Liver (tissue), 3 donors: ENCODE measurements at regions not wholly inside any gene's neighbourhood (a gene's known extent, or its start where the extent isn't known, plus 50 kb on each side); places are given as distances from the start of the nearest gene placed in this dataset.

ENCODE experiments used
- FOXA1 ChIP-seq: IDR thresholded peaks from 2 replicates; pipeline ENCODE4 v1.6.1; 2016; ENCODE audit warnings: antibody characterized with exemption
- GABPA ChIP-seq, 2 donors: IDR thresholded peaks in 1 of 2; conservative IDR thresholded peaks in 1 of 2; 2 replicates each; pipeline ENCODE4 v1.6.1; 2016; ENCODE audit warnings: antibody characterized with exemption in 2 of 2, mild to moderate bottlenecking in 1 of 2, moderate library complexity in 1 of 2
- NR2F2 ChIP-seq: IDR thresholded peaks from 2 replicates; pipeline ENCODE4 v1.6.1; 2016; ENCODE audit warnings: antibody characterized with exemption
- RAD21 ChIP-seq, 2 donors: IDR thresholded peaks; 2 replicates each; pipeline ENCODE4 v1.6.1; 2016; ENCODE audit warnings: antibody characterized with exemption in 2 of 2, mild to moderate bottlenecking in 2 of 2
- TAF1 ChIP-seq: conservative IDR thresholded peaks from 2 replicates; pipeline ENCODE4 v1.6.1; 2016; ENCODE audit warnings: antibody characterized with exemption, mild to moderate bottlenecking
- YY1 ChIP-seq: IDR thresholded peaks from 2 replicates; pipeline ENCODE4 v1.6.1; 2016; ENCODE audit warnings: antibody characterized with exemption, mild to moderate bottlenecking
- TF ChIP-seq, protein P1 (sequence below): fragments of 150-350 bp; IDR thresholded peaks from 2 replicates; pipeline ENCODE4 v1.5.1; 2017; ENCODE audit warnings: improper control_type of control experiment, low read depth, low read length; ENCODE audit not compliant: missing input control
- TF ChIP-seq, protein P2 (sequence below): IDR thresholded peaks from 2 replicates; pipeline ENCODE4 v1.6.1; 2016; ENCODE audit warnings: antibody characterized with exemption
- TF ChIP-seq, protein P3 (sequence below): IDR thresholded peaks from 2 replicates; pipeline ENCODE4 v1.6.1; 2016; ENCODE audit warnings: antibody characterized with exemption
- TF ChIP-seq, protein P4 (sequence below): IDR thresholded peaks from 2 replicates; pipeline ENCODE4 v1.6.1; 2016; ENCODE audit warnings: antibody characterized with exemption, mild to moderate bottlenecking
- donor health status: healthy.
- donor health status: healthy.

DNA sequence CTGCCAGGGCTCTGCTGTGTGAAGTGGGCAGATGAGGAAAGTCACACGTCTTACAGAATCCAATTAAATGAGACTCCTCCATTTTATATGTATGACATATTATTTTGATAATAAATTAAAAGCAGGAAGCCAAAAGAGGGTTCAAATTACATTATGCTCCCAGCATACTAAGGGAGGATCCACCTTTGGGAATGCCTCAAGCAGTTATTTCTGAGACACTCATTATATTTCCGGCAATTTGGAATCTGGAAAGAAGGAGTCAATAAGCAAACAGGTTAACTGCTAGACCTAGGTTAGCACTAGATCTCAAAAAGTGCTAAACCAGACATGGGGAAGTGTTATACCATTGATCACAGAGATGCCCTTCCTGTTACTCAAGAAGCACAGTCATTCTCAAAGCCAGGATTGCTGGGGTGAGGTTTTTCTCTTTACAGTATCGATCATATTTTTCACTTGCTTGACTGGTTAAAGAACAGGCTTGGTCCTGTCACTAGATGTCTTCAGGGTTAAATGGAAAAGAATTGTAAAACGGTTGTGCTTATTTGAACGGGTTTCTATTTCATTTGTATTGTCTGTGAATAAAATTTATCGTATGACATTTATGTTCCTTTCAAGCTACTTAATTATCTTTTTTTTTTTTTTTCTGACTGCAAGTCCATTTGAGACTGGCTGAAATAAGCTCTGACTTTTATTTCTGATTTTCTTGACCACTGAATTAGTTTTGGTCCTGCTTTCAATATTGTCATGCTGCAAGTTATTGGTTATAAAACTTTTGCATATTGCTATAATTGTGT, 523.2 kb downstream of the KLF12 start:
- TF ChIP-seq, protein P1, sequence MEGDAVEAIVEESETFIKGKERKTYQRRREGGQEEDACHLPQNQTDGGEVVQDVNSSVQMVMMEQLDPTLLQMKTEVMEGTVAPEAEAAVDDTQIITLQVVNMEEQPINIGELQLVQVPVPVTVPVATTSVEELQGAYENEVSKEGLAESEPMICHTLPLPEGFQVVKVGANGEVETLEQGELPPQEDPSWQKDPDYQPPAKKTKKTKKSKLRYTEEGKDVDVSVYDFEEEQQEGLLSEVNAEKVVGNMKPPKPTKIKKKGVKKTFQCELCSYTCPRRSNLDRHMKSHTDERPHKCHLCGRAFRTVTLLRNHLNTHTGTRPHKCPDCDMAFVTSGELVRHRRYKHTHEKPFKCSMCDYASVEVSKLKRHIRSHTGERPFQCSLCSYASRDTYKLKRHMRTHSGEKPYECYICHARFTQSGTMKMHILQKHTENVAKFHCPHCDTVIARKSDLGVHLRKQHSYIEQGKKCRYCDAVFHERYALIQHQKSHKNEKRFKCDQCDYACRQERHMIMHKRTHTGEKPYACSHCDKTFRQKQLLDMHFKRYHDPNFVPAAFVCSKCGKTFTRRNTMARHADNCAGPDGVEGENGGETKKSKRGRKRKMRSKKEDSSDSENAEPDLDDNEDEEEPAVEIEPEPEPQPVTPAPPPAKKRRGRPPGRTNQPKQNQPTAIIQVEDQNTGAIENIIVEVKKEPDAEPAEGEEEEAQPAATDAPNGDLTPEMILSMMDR = no peak
- TF ChIP-seq, protein P2, sequence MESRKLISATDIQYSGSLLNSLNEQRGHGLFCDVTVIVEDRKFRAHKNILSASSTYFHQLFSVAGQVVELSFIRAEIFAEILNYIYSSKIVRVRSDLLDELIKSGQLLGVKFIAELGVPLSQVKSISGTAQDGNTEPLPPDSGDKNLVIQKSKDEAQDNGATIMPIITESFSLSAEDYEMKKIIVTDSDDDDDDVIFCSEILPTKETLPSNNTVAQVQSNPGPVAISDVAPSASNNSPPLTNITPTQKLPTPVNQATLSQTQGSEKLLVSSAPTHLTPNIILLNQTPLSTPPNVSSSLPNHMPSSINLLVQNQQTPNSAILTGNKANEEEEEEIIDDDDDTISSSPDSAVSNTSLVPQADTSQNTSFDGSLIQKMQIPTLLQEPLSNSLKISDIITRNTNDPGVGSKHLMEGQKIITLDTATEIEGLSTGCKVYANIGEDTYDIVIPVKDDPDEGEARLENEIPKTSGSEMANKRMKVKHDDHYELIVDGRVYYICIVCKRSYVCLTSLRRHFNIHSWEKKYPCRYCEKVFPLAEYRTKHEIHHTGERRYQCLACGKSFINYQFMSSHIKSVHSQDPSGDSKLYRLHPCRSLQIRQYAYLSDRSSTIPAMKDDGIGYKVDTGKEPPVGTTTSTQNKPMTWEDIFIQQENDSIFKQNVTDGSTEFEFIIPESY = no peak
- TF ChIP-seq RAD21 (IDR thresholded peaks at IDR 0.05) (no peak), GABPA (IDR thresholded peaks at IDR 0.05 in 1 of 2, conservative IDR thresholded peaks at IDR 0.05 in 1 of 2) (no peak), NR2F2 (no peak), FOXA1 (no peak), YY1 (no peak), TAF1 (no peak)
- TF ChIP-seq, protein P3, sequence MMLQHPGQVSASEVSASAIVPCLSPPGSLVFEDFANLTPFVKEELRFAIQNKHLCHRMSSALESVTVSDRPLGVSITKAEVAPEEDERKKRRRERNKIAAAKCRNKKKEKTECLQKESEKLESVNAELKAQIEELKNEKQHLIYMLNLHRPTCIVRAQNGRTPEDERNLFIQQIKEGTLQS = no peak
- TF ChIP-seq, protein P4, sequence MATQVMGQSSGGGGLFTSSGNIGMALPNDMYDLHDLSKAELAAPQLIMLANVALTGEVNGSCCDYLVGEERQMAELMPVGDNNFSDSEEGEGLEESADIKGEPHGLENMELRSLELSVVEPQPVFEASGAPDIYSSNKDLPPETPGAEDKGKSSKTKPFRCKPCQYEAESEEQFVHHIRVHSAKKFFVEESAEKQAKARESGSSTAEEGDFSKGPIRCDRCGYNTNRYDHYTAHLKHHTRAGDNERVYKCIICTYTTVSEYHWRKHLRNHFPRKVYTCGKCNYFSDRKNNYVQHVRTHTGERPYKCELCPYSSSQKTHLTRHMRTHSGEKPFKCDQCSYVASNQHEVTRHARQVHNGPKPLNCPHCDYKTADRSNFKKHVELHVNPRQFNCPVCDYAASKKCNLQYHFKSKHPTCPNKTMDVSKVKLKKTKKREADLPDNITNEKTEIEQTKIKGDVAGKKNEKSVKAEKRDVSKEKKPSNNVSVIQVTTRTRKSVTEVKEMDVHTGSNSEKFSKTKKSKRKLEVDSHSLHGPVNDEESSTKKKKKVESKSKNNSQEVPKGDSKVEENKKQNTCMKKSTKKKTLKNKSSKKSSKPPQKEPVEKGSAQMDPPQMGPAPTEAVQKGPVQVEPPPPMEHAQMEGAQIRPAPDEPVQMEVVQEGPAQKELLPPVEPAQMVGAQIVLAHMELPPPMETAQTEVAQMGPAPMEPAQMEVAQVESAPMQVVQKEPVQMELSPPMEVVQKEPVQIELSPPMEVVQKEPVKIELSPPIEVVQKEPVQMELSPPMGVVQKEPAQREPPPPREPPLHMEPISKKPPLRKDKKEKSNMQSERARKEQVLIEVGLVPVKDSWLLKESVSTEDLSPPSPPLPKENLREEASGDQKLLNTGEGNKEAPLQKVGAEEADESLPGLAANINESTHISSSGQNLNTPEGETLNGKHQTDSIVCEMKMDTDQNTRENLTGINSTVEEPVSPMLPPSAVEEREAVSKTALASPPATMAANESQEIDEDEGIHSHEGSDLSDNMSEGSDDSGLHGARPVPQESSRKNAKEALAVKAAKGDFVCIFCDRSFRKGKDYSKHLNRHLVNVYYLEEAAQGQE = no peak
